Midbrain (tissue), 1 donor: ENCODE measurements at regions not wholly inside any gene's neighbourhood (a gene's known extent, or its start where the extent isn't known, plus 50 kb on each side); places are given as distances from the start of the nearest gene placed in this dataset.
"Not testable (repeated sequence)": the region's sequence is repeated elsewhere in the genome, so short reads cannot be mapped to it uniquely, and the experiment has no call there.

Experiments
- DNase-seq: peaks from one replicate; lab custom pipeline; 2025; lab: John Stamatoyannopoulos, UW

GRCh38 chr5:145658435-145658834 is 176.7 kb downstream of the PRELID2 start:
- DNase-seq: no peak

DNA sequence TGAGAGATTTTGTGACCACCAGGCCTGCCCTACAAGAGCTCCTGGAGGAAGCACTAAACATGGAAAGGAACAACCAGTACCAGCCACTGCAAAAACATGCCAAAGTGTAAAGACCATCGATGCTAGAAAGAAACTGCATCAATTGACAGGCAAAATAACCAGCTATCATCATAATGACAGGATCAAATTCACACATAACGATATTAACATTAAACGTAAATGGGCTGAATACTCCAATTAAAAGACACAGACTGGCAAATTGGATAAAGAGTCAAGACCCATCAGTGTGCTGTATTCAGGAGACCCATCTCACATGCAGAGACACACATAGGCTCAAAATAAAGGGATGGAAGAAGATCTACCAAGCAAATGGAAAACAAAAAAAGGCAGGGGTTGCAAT is 182.4 kb downstream of the PRELID2 start:
- DNase-seq: not testable (repeated sequence)

DNA sequence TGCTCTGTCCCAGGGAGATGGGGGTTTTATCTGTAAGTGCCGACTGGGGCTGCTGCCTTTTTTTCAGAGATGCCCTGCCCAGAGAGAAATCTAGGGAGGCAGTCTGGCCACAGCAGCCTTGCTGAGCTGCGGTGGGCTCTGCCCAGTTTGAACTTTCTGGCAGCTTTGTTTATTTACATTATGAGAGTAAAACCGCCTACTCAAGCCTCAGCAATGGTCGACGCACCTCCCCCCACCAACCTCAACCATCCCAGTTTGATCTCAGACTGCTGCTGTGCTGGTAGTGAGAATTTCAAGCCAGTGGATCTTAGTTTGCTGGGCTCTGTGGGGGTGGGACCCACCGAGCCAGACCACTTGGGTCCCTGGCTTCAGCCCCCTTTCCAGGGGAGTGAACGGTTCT is 188.0 kb downstream of the PRELID2 start:
- not testable (repeated sequence) for DNase-seq

- DNase-seq: not testable (repeated sequence)
Measured at GRCh38 chr5:145643214-145643613, 191.9 kb downstream of the PRELID2 start.

GRCh38 chr5:145637396-145637795 is 197.7 kb downstream of the PRELID2 start:
- no peak for DNase-seq

- no peak for DNase-seq
Measured at GRCh38 chr5:145636371-145636770, 198.8 kb downstream of the PRELID2 start.

DNA sequence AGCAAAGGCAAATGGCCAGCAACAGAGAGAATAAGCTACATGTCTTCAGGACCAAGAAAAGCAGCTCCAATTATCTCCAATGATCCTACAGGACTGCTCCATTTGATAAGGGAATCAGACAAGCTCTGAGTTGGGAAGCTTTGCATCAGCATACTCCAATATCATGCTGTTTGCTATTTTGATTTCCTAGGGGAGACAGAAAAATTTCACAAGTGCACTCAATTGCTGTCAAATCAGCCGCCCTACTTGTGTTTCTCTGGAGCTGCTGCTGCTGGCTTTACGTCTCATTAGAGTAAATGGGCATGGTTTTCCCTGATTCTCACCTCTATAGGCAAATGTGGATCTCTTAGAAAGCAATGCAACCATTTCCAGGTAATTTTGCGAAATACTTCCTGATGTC is 201.7 kb downstream of the PRELID2 start:
- no peak for DNase-seq

DNA sequence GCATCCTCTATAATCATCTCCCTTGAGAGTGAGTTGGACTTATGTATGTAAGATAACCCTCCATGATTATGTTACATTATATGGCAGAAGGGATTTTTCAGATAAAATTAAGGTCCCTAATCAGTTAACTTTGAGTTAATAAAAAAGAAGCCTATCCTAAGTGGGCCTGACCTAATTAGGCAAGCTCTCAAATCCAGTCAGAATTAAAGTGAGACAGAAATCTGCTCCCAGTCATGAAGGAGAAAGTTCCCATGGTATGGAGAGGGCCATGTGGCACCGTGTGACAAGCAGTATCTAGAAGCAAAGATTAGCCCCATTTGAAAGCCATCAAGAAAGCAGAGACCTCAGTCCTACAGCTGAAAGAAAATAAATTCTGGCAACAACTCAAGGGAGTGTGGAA is 202.4 kb downstream of the PRELID2 start:
- DNase-seq: no peak

DNA sequence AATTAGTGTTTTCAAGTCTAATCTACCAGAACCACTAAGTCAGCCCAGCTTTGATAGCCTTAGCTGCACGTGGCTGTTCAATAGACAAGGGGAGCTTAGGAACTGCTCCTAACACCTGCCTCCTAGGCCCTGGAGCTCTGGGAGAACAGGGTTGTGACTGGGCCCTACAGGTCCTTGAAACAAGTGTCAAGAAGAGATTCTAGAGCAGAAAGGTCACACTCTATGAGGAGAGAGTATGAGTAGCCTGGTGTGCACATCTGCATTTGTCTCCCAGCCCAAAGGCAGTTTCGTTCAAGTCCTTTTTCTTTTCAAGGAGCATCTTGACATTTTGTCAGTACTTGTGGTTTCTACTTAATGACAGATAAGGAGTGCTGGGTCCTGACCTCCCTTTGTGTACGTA is 206.1 kb downstream of the PRELID2 start:
- no peak for DNase-seq

DNA sequence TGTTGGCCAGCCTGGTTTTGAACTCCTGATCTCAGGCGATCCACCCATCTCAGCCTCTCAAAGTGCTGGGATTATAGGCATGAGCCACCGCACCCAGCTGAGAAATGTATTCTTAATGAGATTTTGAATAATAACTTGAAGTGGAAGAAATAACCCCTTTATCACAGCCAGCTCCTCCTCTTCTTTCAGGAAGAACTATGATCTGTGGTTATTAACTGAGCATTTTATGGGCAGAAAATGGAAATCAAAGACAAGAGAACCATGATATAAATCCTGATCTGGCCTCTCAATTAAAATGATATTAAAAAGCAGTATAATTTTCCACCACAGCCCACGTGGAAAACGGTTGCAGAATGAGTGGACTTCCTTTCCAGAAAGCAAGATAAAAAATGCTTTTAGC is 206.6 kb downstream of the PRELID2 start:
- no peak for DNase-seq

GRCh38 chr5:145619806-145620310 is 215.3 kb downstream of the PRELID2 start:
- DNase-seq: no peak

DNA sequence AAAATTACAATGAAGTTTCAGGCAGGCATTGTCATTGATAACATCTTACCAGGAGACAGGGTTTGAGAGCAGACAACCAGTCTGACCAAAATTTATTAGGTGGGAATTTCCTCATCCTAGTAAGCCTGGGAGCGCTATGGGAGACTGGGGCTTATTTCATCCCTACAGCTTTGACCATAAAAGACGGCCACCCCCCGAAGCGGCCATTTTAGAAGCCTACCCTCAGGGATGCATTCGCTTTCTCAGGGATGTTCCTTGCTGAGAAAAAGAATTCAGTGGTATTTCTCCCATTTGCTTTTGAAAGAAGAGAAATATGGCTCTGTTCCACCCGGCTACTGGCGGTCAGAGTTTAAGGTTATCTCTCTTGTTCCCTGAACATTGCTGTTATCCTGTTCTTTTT is 218.4 kb downstream of the PRELID2 start:
- not testable (repeated sequence) for DNase-seq

DNA sequence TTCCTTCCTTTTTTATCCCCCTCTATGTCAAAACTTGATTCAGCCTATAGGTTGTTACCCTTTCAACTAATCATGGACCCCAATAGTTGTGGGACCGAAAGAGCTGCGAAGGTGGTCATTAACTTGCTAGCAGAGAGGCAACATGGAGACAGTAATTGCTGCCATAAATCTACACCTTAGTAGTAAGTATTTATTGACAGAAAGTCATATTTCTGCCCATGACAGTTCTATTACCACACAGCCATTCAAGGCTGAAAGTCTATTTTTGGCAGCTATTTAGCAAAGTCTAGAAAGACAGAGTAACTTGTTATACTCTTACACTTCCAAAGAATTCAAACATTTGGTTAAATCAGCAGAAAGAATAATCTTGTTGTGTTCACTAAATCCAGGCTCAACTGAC is 236.2 kb downstream of the PRELID2 start:
- DNase-seq: no peak

DNA sequence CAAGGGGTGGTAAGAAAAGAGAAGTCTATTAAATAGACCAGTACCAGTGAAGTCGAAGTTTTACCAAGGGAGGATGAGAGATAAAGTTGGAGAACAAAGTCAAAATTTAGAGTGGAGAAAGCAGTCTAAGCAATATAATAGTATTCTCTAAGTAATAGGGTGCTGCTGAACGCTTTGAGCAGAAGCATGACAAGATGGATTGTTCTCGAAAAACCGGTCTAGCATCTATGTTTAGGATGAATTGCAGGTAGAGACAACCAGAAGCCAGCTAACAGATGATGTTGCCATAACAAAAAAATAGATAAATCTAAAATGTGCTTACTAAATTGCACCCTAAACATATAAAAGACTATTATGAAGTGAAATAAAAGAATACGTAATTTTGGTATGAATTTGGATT is 237.0 kb downstream of the PRELID2 start:
- no peak for DNase-seq

DNA sequence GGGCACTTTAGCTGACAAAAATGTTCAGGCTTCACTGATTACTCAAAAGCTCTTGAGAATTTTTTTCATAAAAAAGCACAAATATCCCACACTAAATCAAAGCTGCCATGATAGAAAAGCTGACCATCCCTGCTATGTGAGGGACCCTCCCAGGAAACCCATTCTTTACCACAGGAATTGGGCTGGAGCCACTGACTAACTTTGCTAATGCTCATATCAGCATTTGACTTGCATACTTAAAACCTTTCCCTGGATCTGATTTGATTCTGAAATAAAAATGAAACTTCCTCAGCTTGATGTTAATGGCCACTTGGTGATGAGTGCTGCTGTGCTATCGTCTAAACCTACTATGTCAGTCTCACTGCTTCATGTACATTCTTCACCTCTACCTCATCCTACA is 243.6 kb downstream of the PRELID2 start:
- no peak for DNase-seq

DNA sequence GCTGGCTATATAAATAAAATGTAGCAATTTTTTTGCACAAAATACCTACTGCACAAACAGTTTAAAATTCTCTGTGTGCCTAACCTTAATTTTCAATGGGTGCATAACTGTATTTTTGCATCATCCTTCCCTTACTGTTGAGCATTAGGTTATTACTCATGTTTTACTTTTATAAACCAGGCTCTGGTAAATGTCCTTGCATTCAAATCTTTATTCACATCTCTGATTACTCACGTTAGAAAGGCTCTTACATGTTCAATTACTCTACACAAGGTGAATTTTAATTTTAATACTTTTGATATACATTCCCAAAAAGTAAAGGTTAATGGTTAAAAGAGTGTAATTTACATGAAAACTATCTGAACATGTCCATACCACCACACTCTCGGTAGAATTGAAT is 246.1 kb downstream of the PRELID2 start:
- DNase-seq: no peak

GRCh38 chr5:145588558-145588957 is 246.6 kb downstream of the PRELID2 start:
- DNase-seq: no peak

DNA sequence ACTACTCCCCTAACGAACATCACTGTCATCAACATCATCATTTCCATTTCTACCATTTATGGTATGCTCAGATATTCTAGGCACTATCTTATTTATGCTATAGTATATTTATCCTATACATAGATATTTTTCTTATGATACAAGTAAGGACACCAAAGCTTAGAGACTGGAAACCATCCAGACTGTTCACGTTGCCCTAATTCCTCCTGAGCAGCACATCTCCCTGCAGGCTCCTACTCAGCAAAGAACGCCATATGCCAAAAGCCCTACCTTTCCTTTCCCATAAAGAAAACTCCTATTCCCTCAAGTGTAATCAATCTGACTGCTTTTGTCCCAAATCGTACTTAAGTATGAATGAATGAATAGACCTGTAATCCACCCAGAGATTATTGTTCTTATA is 247.0 kb downstream of the PRELID2 start:
- DNase-seq: no peak

GRCh38 chr5:145587710-145588109 is 247.4 kb downstream of the PRELID2 start:
- DNase-seq: no peak

DNA sequence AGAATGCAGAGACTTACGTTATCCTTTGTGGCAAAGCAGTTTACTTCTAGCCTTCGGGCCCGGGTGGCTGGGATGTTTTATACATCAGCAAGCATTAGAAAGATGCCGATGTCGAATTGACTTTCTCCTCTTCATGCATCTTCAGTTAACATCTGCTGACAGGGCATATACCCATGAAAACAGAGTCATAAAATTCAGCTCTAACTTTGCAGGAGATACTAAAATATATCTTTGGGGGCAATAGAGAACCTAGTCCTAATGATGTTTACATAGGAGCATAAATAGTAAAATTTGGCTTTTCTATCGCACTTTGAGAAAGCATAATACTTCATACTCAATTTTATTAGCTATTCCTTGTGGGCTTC is 247.9 kb downstream of the PRELID2 start:
- DNase-seq: no peak

GRCh38 chr5:145586661-145587307 is 248.4 kb downstream of the PRELID2 start:
- no peak for DNase-seq

- no peak for DNase-seq
Measured at GRCh38 chr5:145585443-145586148, 249.5 kb downstream of the PRELID2 start.

- no peak for DNase-seq
Measured at GRCh38 chr5:145579301-145579700, 255.8 kb downstream of the PRELID2 start.
